ENCODE measurements at regions not wholly inside any gene's neighbourhood (a gene's known extent, or its start where the extent isn't known, plus 50 kb on each side); places are given as distances from the start of the nearest gene placed in this dataset.

DNA sequence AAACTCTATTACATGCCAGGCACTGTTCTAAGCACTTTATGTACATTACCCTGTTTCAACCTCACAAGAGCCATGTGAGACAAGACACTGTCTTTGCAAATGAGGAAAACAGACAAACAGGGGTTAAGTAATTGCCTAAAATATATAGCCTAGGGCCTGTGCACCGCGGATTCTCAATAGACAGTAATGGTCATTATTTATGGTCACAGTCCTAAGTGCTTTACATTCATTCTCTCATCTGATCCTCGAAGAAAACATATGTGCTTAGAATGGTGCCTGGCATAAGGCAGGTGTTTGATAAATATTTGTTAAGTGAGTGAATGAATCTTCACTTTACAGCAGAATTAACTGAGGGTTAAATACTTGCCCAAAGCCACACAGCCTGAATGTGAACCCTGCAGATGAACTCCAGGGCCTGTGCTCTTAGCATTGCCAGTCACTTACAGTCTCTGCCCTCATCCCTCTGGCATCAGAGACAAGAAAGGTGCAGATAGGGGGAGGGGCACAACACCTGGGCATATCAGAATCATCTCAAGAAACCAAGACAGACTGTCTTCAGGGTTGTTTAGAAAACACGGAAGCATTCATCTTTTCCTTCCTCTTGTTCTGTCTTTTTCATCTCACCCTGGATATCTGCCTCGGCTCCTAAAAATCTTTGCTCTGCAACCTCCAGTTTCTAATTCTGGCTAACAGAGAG is 92.8 kb upstream of the SASH1 start:
- no peak for DNase-seq (ENCODE audit: low read depth)

DNA sequence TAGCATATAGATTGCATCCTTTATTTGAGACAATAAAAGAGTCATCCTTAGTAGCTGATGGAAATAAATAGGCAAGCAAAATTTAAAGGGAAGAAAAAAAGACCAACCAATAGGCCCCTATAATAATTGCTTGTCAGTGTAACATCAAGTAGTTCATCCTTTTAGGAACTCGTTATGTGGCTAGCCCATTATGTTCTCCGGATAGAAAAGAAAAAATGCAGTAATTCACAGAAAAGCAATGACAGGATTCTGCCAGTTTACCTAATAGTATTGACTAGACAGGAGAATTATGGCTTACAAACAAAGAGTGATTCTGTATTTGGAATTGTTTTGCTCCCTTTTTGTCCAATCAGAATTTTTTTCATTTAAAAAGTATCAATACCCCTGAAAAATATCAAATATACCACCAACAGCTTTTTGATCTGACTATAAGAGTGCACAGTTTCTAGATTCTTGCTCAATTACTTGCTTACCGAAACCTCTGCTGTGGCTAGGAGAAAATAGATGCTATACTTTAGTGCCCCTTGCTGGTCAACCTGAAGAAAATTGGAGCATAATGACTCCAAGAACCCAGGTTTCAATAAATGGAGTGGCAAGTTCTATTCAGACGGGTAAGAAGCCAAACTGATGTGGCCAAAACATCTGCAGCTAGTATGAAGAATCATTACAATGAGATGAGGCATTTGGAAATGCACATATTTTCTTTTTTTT is 91.5 kb upstream of the SASH1 start:
- no peak for DNase-seq (ENCODE audit: low read depth)

DNA sequence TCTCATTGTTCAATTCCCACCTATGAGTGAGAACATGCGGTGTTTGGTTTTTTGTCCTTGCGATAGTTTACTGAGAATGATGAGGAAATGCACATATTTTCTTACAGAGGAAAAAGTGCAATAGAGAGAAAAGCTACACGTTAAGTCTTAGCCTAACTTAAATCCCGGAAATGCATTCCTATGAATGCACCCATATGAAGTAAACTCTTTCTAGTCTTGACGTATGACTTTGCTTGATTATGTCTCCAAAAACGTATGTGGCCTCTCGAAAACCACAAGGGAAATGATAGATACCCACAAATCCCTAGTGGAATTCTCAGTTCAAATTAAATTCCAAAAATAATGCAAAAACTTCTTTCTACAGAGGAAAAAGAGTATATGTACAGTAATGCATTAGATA is 90.7 kb upstream of the SASH1 start:
- peak; percentile 40 for DNase-seq (ENCODE audit: low read depth)

DNA sequence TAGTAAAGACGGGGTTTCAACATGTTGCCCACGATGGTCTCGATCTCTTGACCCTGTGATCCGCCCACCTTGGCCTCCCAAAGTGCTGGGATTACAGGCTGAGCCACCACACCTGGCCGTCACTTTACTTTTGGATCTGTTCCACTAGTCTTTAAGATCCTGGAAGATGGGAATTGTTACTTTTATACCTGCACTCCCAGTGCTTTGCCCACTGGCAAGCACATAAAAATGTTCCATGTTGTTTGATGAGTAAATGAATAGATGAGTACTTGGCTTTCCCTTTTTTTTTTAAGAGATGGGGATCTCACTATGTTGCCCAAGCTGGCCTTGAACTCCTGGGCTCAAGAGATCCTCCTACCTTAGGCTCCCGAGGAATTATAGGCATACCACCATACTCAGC is 84.8 kb upstream of the SASH1 start:
- no peak for DNase-seq (ENCODE audit: low read depth)

DNA sequence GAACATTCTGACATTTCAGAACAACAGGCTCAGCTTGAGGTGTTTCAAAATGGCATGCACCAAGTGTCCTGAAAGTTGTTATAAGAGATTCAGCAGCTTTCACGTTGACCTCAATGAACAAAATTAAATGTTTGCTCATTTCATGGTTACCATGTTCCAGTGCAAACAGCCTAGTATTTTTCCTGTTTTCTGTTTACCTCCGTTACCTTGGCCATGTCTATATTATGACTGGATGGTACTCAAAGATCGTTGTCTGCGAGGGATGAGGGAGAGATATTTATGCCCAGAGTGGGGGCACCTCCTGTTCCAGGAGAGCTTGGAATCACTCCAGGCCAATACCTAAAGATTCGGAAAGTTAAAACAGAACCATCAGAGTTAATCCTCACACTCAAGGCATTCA is 83.8 kb upstream of the SASH1 start:
- no peak for DNase-seq (ENCODE audit: low read depth)

DNA sequence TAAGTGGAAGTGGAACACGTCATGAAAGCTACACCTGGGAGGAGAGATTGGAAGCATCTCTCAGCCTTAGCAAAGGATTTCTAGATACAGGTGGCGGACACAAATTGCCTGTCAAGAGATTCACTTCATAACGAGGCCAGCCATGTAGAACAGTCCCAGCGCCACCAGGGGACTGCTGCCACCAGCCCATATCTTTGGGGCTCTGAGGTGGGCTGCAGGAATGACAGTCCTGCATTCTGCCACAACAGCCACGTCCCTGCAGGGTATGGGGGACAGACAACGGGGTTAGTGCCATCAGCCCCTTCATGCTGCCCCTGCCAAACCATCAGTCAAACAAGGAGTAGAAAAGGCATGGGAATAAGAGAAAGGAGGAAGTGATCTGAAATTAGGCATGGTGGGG is 81.2 kb upstream of the SASH1 start:
- DNase-seq (ENCODE audit: low read depth) = no peak

DNA sequence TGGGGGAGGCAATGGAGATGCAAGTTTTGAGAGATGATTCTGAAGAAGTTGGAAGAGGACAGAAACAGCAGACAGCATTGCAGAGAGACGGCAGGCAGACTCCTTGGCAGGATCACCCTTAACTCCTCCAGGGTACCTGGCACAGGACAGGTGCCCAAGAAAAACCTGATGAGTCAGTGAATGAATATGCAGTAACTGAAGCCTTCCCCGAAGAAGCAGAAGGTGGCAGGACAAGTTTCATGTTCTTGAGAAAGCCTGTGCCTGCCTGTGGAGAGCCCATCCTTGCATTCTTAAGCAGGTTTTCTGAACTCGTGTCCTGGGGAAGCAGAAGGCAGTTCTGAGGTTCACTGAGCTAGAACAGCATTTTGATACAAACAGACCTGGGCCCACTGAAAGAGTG is 79.6 kb upstream of the SASH1 start:
- DNase-seq (ENCODE audit: low read depth) = no peak

DNA sequence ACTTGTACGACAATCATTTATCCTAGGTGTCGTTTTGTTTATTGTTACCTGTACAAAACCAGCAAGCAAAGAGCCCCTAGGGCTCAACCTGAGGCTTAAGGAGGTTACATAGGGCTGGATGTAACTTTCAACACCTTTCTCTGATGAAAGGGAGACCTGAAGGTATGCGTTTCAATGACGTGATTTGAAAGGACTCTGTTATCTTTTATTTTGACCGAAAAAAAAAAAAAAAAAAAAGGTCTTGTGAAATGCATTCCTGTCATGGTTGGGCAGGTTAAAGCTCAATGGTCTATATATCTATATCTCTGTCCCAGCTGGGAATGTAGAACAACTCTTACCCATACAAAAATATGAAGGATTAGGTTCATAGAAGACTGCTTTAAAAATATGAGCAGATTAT is 78.7 kb upstream of the SASH1 start:
- DNase-seq (ENCODE audit: low read depth) = no peak

DNA sequence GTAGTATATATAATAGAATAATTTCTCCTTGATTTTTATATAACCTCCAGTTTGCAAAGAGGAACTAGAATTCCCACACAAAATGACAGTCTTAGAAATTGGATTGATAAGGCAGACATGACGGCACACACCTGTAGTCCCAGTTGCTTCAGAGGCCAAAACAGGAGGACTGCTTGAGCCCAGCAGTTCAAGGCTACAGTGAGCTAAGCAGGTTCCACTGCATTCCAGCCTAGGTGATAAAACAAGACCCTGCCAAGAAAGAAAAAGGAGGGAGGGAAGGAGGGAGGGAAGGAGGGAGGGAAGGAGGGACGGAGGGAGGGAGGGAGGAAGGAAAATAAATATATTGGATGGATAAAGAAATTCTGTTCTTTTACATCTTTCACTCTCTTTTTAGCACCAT is 77.6 kb upstream of the SASH1 start:
- no peak for DNase-seq (ENCODE audit: low read depth)

DNA sequence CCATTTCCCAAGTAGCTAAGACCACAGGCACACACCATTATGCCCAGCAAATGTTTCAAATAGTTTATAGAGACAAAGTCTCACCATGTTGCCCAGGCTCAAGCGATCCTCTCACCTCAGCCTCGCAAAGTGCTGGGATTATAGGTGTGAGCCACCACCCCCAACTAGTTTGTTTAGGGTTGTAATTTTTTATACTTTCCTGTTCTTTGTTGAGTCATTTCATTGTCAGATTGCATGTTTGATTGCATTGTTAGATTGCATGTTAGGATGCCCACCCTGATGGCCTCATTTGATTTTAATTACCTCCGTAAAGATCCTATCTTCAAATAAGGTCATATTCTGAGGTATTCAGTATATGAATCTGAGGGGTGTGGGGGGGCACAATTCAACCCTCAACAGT is 73.3 kb upstream of the SASH1 start:
- no peak for DNase-seq (ENCODE audit: low read depth)

DNA sequence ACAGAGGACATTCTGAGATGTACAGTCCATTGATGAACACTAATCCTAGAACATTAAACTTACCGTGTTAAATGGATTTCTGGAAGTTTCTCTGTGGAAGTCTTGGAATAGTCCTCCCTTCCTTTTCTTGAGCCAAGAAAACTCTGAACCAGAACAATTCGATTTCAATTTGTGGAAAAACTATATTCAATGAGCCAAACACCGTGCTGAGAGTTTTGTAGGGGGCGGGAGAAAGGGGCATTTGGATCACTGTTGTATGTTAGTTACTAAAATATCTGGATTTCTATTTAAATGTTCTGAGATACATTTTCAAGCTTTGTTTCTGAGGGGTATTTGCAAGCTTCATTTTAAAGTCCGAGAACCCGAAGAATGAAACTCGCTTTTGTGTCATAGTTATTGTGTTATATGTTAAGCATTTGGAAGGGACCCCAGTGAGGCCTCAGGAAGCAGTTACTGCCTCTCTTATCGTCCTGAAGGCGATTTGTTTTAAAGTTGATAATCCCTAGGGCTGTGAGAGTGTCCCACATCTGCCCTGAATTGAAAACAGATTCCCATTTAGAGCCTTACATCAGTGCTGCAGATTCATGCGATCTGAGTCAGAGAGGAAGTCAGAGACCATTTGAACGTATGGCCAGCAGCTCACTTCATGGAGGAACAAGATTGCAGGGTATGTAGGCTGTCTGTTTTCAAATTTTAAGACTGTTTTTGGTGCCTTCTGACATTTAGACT is 70.8 kb upstream of the SASH1 start:
- DNase-seq (ENCODE audit: low read depth) = peak; percentile 94

DNA sequence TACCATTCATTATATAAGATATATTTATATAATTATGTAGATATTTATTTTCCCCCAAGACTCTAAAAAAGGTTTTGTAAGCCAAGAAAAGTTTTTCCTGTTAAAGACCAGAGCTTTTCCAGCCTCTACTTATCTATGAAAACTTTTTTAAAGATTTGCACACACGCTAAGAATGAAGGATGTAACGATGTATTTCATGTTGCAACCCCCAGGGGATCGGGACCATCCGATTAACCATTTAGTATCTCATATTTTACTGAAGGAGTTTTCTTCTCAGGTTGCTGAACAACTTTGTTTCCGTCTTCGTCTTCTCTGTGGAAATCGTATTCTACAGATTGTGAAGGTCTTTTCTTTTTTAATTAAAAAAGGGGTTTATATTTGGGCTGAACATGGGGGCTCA is 70.0 kb upstream of the SASH1 start:
- no peak for DNase-seq (ENCODE audit: low read depth)

DNA sequence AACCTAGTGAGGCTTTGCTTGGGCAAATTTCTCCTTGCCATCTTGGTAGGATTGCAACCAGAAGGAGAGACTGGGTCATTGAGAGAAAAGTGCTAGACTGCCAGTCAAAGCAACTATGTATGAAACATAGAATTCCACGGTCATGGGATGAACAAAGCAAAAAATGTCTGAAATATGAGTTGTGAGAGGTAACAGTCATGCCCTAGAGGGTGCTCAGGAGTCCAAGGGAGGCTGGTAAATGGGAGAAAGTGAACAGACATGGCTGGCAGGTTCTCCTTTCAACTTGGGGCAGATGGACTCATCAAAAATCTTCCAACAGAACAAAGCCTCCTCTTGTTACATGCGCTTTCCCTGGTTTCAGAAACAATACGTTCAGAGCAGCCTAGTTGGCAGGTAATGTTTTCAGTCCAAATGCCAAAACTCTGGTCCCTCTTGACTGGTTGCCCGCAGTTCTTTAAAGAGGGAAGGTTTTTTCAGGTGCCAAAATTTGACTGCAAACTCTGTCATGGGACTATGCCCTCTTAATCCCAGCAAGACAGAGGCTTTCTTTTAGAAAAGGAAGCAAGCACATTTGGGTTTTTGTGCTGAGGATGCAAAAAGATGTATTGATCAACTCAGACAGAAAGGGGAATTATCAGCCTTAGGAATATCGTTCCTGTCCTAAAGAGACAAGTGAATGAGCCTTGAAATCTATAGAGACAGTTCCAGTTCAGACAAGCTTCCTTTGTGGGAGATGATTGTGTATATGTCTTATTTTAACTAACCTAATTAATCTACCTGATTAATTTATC is 68.5 kb upstream of the SASH1 start:
- no peak for DNase-seq (ENCODE audit: low read depth)

DNA sequence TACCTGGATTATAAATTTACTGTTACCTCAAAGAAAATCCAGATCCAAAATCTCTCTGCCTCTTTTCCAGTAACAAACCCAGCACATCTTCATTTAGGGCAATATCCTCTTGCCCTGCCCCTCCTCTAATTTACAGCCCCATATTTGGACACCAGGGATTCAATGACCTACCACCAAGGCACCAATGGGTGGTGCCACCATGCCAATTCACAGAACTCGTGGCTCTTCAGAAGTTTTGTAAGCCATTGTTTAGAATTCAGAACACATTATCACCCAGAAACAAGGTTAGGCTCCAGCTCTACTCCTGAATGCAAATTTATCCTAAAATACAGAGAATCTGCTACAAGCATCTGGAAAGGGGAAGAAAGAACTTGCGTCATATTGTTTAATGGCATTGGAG is 67.8 kb upstream of the SASH1 start:
- no peak for DNase-seq (ENCODE audit: low read depth)

DNA sequence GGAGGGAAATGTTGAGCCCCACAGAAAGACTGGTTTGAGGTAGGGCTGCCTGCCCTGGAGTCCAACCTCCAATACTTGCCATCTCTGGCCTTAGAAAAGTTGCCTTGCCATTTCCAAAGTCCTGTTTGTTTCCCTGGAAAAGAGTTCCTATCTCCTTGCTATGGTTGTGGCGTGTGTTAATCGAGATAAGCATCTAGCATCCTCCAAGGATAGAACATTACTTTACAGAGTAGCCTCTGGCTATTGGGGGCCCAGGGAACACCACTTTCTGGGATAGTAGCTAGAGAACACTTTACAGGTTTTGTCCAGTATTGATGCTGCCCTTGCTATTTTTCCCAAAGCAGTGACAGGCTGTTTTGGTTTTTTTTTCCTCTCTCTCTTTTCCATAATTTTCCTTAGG is 57.4 kb upstream of the SASH1 start:
- no peak for DNase-seq (ENCODE audit: low read depth)

DNA sequence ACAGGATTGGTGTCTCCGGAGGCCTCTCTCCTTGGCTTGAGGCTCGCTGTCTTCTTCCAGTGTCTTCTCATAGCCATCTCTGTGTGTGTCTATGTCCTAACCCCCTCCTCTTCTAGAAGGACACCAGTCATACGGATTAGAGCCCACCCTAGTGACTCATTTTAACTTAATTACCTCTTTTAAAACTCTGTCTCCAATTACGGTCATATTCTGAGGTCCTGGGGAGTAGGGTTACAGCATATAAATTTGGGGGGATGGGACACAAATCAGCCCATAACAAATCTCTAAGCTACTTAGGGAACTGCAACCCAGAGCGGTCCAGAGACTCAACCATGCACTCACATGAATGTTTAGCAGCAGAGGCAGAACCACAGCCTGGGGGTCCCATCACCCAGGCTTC is 56.1 kb upstream of the SASH1 start:
- DNase-seq (ENCODE audit: low read depth) = no peak

DNA sequence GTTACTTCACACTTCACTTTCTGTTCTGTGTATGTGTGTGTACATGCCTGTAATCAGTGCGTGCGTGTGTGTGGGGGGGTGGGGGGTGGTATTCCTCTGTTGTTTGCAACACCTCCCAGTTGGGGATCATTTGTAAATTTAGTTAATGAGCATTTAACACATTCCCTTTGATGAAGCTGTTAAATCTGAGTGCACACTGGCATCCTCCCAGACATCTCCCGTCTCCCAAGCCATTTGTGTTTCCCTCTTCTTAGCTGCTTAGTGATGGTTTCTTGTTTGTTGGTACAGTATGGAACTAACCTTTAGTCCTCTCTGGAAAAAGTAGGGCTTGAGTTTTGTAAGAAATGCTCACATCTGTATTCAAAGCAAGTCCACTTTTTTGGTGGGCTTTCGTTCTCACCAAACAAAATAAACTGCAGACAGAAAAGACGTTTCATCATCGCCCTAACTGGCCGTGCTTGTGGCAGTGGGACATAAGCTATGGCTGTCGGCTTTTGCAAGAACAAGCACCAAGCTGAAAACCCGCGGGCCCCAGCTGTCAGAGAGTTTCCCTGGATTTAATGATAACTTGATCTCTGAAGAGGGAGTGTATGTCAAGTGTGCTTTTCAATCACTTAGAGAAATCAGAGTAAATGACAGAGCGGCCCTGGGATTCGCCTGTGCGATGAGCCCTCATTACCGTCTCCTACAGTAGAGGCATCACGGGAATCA is 54.9 kb upstream of the SASH1 start:
- DNase-seq (ENCODE audit: low read depth) = no peak

DNA sequence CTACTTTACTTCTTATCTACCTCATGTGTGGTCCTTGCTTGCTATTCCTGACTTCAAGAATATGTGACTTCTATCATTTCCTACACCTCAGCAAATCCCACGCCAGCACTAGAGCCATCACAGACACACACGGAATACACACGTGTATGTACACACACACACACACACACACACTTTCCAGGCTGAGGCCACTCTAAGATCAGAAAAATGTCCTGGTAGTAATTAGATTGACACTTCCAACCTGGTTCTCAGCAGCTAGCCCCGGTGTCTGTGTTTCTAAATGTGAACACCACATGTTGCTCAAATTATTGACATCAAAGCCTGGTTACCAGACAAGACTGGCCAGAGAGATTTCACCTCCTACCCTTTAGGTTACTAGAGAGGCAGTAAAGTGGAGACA is 54.1 kb upstream of the SASH1 start:
- no peak for DNase-seq (ENCODE audit: low read depth)

DNA sequence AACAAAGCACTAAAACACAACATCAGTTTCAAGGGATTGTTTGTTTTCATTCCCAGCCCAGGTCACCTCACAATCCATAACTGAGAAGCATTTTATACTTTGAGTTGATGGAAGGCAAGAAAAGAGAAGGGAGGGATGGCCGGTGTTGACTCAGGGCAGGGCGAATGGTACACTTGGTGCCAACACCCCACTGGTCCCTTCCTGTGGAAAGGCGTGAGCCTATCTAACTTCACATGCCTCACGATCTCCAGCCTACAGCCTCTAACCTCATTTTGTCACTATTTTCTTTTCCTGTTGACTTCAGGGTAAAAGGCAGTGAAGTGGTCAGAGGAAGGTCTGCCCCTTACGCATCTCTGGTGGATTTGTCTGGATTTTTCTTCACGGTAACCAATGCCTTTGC is 53.5 kb upstream of the SASH1 start:
- no peak for DNase-seq (ENCODE audit: low read depth)

DNA sequence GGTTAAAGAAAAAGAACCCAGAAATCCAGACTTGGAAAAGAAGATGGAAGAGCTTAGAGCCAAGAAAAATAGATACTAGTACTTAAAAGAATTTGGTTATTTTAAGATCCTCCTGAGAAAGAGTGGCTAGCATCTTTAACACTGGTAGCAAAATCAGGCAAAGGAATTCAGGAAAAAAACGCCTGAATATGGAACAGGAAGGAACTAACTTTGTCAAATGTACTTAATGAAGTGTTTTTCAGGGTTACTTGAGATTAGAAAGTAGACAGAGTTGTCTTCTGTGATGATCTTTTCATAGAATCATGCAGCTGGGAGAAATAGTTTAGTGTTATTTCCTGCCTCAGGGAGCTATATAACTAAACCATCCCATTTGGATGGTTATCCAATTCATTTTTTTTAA is 50.8 kb upstream of the SASH1 start:
- no peak for DNase-seq (ENCODE audit: low read depth)

Measured in HS-5 (cell line).